ENCODE measurements at regions not wholly inside any gene's neighbourhood (a gene's known extent, or its start where the extent isn't known, plus 50 kb on each side); places are given as distances from the start of the nearest gene placed in this dataset.

GRCh38 chr6:90859612-90860011 is 272.7 kb upstream of the MAP3K7 start:
- in situ Hi-C loops (cut with MboI; ENCODE audit: low sequenced_read_pairs, unreplicated experiment), result no loop called here

DNA sequence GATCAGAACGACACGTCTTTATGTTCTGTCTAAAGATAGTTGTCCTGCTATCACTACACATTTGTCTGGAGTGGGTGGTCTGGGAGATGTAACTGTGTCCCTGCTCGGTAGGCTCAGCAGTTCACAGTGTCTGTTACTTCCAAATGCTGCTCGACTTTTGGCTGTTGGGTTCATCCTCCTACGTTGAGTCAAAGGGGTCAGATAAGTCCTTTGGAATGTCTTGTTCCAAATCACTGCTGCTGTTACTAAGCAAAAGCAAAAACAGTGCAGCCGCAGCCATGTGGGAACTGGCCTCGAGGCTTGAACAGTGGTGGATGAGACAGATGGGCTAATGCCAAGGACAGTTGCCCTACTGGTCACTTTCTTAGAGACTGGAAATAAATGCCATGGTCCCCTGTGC is 272.2 kb upstream of the MAP3K7 start:
- DNase-seq (ENCODE audit: low spot score), result no peak
- TF ChIP-seq CTCF (IDR thresholded peaks at IDR 0.05; ENCODE audit: borderline replicate concordance, control extremely low read depth, extremely low read depth, insufficient read depth, missing control alignments), result no peak
- in situ Hi-C loops (cut with MboI; ENCODE audit: low sequenced_read_pairs, unreplicated experiment), result no loop called here

More at GRCh38 chr6:90859612-90860011, 272.7 kb upstream of the MAP3K7 start:
- DNase-seq (ENCODE audit: low spot score), result no peak
- no peak for TF ChIP-seq CTCF (IDR thresholded peaks at IDR 0.05; ENCODE audit: borderline replicate concordance, control extremely low read depth, extremely low read depth, insufficient read depth, missing control alignments)

DNA sequence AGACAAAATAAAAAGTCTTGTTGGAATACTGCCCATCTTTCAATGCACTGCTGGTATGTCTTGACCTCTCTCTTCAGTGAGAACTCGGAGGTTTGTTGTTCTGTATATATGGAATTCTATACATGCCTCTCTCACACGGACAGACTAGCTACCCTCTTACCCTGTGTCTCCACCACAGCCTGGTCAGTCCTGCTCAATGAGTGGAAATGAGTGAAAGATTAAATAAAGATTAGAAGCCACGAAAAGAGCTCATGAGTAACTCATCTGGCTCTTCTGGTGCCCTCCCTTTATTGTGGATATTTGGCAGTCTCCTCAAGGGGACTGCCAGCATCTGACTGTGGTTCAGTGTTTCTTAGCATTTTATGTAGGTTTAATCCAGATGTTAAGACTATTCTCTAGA is 262.8 kb upstream of the MAP3K7 start:
- in situ Hi-C loops (cut with MboI; ENCODE audit: low sequenced_read_pairs, unreplicated experiment), result no loop called here
- TF ChIP-seq CTCF (IDR thresholded peaks at IDR 0.05; ENCODE audit: borderline replicate concordance, control extremely low read depth, extremely low read depth, insufficient read depth, missing control alignments), result no peak
- DNase-seq (ENCODE audit: low spot score), result no peak

DNA sequence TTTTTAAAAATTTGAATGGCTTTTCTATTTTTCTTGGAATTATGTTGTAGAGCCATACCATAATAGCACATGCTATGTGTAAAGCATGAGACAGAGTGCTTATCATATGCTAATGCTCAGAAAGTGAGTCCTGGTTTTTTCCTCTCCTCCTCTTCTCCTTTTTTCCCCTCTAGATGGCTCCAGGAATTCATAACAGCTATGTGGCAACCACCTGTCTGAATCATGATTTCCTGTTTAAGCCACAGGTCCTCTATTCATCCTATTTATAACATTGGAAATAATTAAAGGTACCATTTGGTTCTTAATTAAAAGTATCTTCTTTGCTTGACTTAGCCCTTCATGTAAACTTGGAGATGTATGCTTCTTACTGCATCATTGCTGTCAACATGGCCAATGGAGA is 260.0 kb upstream of the MAP3K7 start:
- no peak for DNase-seq (ENCODE audit: low spot score)
- no peak for TF ChIP-seq CTCF (IDR thresholded peaks at IDR 0.05; ENCODE audit: borderline replicate concordance, control extremely low read depth, extremely low read depth, insufficient read depth, missing control alignments)
- in situ Hi-C loops (cut with MboI; ENCODE audit: low sequenced_read_pairs, unreplicated experiment), result no loop called here

DNA sequence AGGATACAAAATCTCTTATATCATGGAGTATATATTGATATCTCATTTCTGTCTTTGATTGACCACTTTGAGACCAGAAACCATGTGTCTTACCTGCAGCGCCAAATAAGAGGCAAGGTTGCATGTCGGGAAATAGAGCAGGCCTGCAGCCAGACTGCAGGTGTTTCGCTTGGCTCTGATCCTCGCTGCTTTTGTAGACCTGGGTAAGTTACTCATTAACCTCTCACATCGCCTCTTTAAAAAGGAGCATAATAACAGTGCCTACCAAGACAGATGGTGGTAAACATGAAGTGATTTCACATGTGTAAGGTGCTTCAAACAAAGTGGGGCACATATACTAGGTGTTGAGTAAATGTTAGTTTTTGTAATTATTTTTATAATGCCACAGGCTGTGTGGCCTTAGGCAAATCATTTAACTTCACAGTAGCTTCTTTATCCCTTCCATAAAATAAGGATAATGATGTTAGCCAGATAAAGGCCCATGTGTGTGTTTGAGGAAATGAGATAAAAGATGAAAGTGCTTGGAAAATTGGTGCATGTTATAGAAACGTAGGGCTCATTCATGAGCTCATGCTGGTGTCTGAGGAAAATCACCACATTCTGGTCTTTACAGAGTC is 248.8 kb upstream of the MAP3K7 start:
- no peak for TF ChIP-seq CTCF (IDR thresholded peaks at IDR 0.05; ENCODE audit: borderline replicate concordance, control extremely low read depth, extremely low read depth, insufficient read depth, missing control alignments)
- in situ Hi-C loops (cut with MboI; ENCODE audit: low sequenced_read_pairs, unreplicated experiment), result no loop called here
- no peak for DNase-seq (ENCODE audit: low spot score)

- in situ Hi-C loops (cut with MboI; ENCODE audit: low sequenced_read_pairs, unreplicated experiment), result no loop called here
- no peak for TF ChIP-seq CTCF (IDR thresholded peaks at IDR 0.05; ENCODE audit: borderline replicate concordance, control extremely low read depth, extremely low read depth, insufficient read depth, missing control alignments)
- no peak for DNase-seq (ENCODE audit: low spot score)
Observed at GRCh38 chr6:90829311-90829710, 242.4 kb upstream of the MAP3K7 start.

Data from GM13976 (cell line).